Nephron progenitor cell (in vitro differentiated cells): ENCODE measurements at regions not wholly inside any gene's neighbourhood (a gene's known extent, or its start where the extent isn't known, plus 50 kb on each side); places are given as distances from the start of the nearest gene placed in this dataset.

Experiments used
- DNase-seq: peaks from one replicate; pipeline ENCODE4 v3.0.0; 2021
- H3K27ac Mint-ChIP-seq: 2 replicates; pipeline ENCODE4 v1.8.0; 2021; ENCODE audit warnings: mild to moderate bottlenecking, moderate library complexity, mixed read lengths
- H3K27me3 Mint-ChIP-seq: 2 replicates; pipeline ENCODE4 v1.8.0; 2021; ENCODE audit warnings: mild to moderate bottlenecking, low read depth, mixed read lengths; ENCODE audit not compliant: poor library complexity
- H3K36me3 Mint-ChIP-seq: 2 replicates; pipeline ENCODE4 v1.8.0; 2021; ENCODE audit warnings: low read depth, mixed read lengths
- H3K4me1 Mint-ChIP-seq: 2 replicates; pipeline ENCODE4 v1.8.0; 2021; ENCODE audit warnings: mixed read lengths
- H3K4me3 Mint-ChIP-seq: 2 replicates; pipeline ENCODE4 v1.8.0; 2021; ENCODE audit warnings: mild to moderate bottlenecking, moderate library complexity, mixed read lengths
- H3K9me3 Mint-ChIP-seq: 2 replicates; pipeline ENCODE4 v1.8.0; 2021; ENCODE audit warnings: mild to moderate bottlenecking, moderate library complexity, mixed read lengths
- TF ChIP-seq, protein P1 (sequence below): fragments of 200-600 bp; sonication (generic); IDR thresholded peaks from 2 replicates; pipeline ENCODE4 v1.5.0; 2021; ENCODE audit warnings: antibody characterized with exemption

GRCh38 chr6:170176136-170176897 lies 114.6 kb downstream of the DLL1 start:
- H3K4me3 Mint-ChIP-seq, result no peak overlapping the region
- no peak for DNase-seq
- peaks cover 10% of the 10 kb centered on the region for H3K9me3 Mint-ChIP-seq
- no peaks in the 10 kb centered on the region for H3K36me3 Mint-ChIP-seq
- peaks cover 15% of the 10 kb centered on the region for H3K27me3 Mint-ChIP-seq
- H3K4me1 Mint-ChIP-seq, result peaks cover 58% of the 10 kb centered on the region
- peak overlapping the region; percentile 84 for H3K27ac Mint-ChIP-seq
- TF ChIP-seq, protein P1, sequence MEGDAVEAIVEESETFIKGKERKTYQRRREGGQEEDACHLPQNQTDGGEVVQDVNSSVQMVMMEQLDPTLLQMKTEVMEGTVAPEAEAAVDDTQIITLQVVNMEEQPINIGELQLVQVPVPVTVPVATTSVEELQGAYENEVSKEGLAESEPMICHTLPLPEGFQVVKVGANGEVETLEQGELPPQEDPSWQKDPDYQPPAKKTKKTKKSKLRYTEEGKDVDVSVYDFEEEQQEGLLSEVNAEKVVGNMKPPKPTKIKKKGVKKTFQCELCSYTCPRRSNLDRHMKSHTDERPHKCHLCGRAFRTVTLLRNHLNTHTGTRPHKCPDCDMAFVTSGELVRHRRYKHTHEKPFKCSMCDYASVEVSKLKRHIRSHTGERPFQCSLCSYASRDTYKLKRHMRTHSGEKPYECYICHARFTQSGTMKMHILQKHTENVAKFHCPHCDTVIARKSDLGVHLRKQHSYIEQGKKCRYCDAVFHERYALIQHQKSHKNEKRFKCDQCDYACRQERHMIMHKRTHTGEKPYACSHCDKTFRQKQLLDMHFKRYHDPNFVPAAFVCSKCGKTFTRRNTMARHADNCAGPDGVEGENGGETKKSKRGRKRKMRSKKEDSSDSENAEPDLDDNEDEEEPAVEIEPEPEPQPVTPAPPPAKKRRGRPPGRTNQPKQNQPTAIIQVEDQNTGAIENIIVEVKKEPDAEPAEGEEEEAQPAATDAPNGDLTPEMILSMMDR, result no peak

GRCh38 chr6:170175644-170176135 lies 115.2 kb downstream of the DLL1 start:
- Mint-ChIP-seq H3K4me3 (no peak overlapping the region), H3K9me3 (peaks cover 17% of the 10 kb centered on the region), H3K27me3 (peaks cover 18% of the 10 kb centered on the region), H3K27ac (peak overlapping the region; percentile 84), H3K4me1 (peaks cover 51% of the 10 kb centered on the region), H3K36me3 (no peaks in the 10 kb centered on the region)
- no peak for DNase-seq
- TF ChIP-seq, protein P1, result no peak

- peaks cover 18% of the 10 kb centered on the region for H3K27me3 Mint-ChIP-seq
- peaks cover 45% of the 10 kb centered on the region for H3K4me1 Mint-ChIP-seq
- no peak for DNase-seq
These were observed 115.9 kb downstream of the DLL1 start for GRCh38 chr6:170174771-170175643.

GRCh38 chr6:170174124-170174770 lies 116.6 kb downstream of the DLL1 start:
- no peak overlapping the region for H3K4me3 Mint-ChIP-seq

More at GRCh38 chr6:170174771-170175643, 115.9 kb downstream of the DLL1 start:
- TF ChIP-seq, protein P1, result no peak
- peaks cover 23% of the 10 kb centered on the region for H3K9me3 Mint-ChIP-seq
- H3K4me3 Mint-ChIP-seq, result no peak overlapping the region
- H3K36me3 Mint-ChIP-seq, result no peaks in the 10 kb centered on the region
- H3K27ac Mint-ChIP-seq, result no peak overlapping the region

GRCh38 chr6:170173335-170173881 lies 117.5 kb downstream of the DLL1 start:
- H3K27me3 Mint-ChIP-seq, result peaks cover 19% of the 10 kb centered on the region
- H3K9me3 Mint-ChIP-seq, result peaks cover 38% of the 10 kb centered on the region
- no peaks in the 10 kb centered on the region for H3K36me3 Mint-ChIP-seq
- TF ChIP-seq, protein P1, result no peak
- peaks cover 36% of the 10 kb centered on the region for H3K4me1 Mint-ChIP-seq
- peak overlapping the region; percentile 5 for H3K27ac Mint-ChIP-seq
- DNase-seq, result no peak
- H3K4me3 Mint-ChIP-seq, result no peak overlapping the region

More at GRCh38 chr6:170174124-170174770, 116.6 kb downstream of the DLL1 start:
- DNase-seq, result no peak
- peaks cover 29% of the 10 kb centered on the region for H3K9me3 Mint-ChIP-seq
- TF ChIP-seq, protein P1, result no peak
- peak overlapping the region; percentile 5 for H3K27ac Mint-ChIP-seq
- peaks cover 44% of the 10 kb centered on the region for H3K4me1 Mint-ChIP-seq
- peaks cover 18% of the 10 kb centered on the region for H3K27me3 Mint-ChIP-seq
- H3K36me3 Mint-ChIP-seq, result no peaks in the 10 kb centered on the region
